ENCODE measurements at regions not wholly inside any gene's neighbourhood (a gene's known extent, or its start where the extent isn't known, plus 50 kb on each side); places are given as distances from the start of the nearest gene placed in this dataset.

DNA sequence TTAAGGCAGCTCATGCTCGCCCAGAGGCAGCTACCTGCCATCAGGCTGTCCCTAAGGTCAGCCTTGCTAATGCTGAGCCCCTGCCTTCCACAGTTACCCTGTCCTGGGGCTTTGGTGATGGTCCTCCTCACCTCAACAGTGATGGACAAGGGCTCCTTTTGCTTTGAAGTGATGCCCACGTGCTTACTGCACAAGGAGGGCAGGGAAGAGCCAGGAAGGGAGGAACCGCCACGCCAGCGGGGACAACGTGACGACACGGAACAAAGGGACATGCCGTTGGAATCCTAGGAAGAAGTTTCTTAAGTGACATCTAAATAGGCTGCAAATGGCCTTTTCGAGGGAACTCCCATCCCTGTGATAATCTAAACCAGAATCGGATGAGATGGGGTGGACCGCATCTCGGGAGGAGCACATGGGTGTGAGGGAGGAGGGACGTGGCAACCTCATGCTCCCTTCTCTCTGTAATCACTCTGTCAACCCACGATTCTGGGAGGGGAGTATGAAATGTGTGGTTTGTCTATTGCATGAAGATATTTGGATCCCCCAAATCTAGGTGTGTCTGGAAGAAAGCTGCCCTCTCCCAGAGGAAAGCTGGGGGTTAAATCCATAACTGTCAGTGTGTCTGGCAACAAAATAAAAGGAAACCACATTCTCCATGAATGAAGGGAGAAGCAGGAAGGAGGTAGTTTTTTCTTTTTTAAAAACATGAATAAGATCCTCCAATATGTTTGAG, 110.9 kb upstream of the IRF2BP2 start:
- no peak overlapping the region for H3K27ac ChIP-seq (ENCODE audit: low read depth, low read length)
- POLR2A ChIA-PET = no interaction called here
- no peaks in the 10 kb centered on the region for H3K79me2 ChIP-seq (ENCODE audit: insufficient read depth, low read length)
- H2AFZ ChIP-seq (ENCODE audit: low read depth, low read length, poor library complexity, severe bottlenecking) = no peak overlapping the region
- ATAC-seq = no peak
- no peaks in the 10 kb centered on the region for H3K9me2 ChIP-seq (ENCODE audit: insufficient read depth)
- H3K9ac ChIP-seq (ENCODE audit: low read length) = no peak overlapping the region
- CTCF ChIA-PET = no interaction called here
- BruUV-seq (replicated peaks) = no TSS peak
- RAD21 ChIA-PET (ENCODE audit: low non-redundant PET in 1 of 2, low total read pairs in 2 of 2, uncharacterized antibody in 2 of 2, unreplicated experiment in 2 of 2) = no interaction called here
- H3K36me3 ChIP-seq (ENCODE audit: control insufficient read depth in 1 of 2, insufficient read depth in 2 of 2, low read length in 2 of 2) = no peaks in the 10 kb centered on the region
- TF ChIP-seq SP1 (IDR thresholded peaks at IDR 0.05; ENCODE audit: low read depth) (no peak), CEBPB (IDR thresholded peaks at IDR 0.05; ENCODE audit: low read depth) (no peak), EGR1 (IDR thresholded peaks at IDR 0.05; ENCODE audit: low read depth) (no peak), SIN3A (IDR thresholded peaks at IDR 0.05; ENCODE audit: low read depth) (no peak), EZH2phosphoT487 (IDR thresholded peaks at IDR 0.05; ENCODE audit: borderline replicate concordance) (no peak), RAD21 (IDR thresholded peaks at IDR 0.05; ENCODE audit: low read depth) (no peak), TCF7L2 (IDR thresholded peaks at IDR 0.05; ENCODE audit: borderline replicate concordance, extremely low read depth, insufficient read depth, insufficient read length) (no peak)
- intact Hi-C loops (cut with micrococcal nuclease) = loop anchor here (5.0 to 10.0 kb wide), 2 partner anchors 226 to 356 kb away; no protein-coding TSS in a partner anchor
- no peaks in the 10 kb centered on the region for H4K20me1 ChIP-seq (ENCODE audit: insufficient read depth)
- no peak for DNase-seq (ENCODE audit: low read depth, low spot score)
- H3K4me2 ChIP-seq (ENCODE audit: low read length) = no peak overlapping the region
- no peak overlapping the region for H3K4me3 ChIP-seq (replicated peaks in 1 of 2; ENCODE audit: low read depth in 1 of 2, low read length in 2 of 2)
- H3K27me3 ChIP-seq (ENCODE audit: insufficient read depth, low read length) = no peaks in the 10 kb centered on the region; the same call in 1 of the 2 replicates
- H3K4me1 ChIP-seq (ENCODE audit: control insufficient read depth in 1 of 2, insufficient read depth in 2 of 2, low read length in 2 of 2) = peaks cover 28 to 44% of the 10 kb centered on the region in 2 experiments
- no peaks in the 10 kb centered on the region for H3K9me3 ChIP-seq (ENCODE audit: control insufficient read depth in 1 of 2, insufficient read depth in 1 of 2, low read depth in 1 of 2, low read length in 2 of 2)

DNA sequence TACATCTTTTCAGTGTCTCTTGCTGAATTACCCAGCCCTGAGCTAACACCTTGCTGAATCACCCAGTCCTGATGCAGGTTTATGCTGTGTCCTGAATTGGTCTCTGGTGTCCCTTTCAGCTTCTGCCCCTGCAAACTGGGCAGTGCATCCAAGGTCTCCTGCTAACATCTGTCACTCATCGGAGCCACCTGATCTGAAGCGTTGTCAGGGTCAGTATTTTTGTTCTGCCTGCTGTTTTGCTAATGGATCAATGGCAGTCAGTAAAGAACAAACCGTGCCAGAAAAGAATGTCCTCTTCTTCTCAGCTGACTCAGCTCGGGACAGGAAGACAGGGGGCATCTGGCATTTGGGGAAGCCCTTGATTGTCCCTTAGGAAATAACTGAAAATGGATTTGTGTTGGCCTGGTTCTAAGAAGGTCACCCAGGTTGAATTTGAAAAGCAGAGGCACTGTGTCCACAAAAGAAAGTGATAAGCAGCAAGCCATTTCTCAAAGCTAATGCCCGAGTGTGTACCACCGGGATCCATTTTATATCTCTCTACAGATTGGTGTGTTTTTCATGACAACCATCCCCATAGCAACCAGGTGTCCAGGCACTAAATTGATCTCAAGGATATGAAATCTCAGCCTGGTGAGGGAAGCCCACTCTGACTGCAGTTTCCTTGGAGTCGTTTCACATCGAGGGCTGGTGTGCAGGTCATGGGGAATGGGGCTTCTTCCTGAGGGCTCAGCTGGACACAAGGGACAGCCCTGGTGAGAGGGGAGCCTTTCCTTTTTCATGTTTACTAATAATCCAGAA, 109.7 kb upstream of the IRF2BP2 start:
- no peaks in the 10 kb centered on the region for H4K20me1 ChIP-seq (ENCODE audit: insufficient read depth)
- H3K79me2 ChIP-seq (ENCODE audit: insufficient read depth, low read length) = no peaks in the 10 kb centered on the region
- H3K9ac ChIP-seq (ENCODE audit: low read length) = no peak overlapping the region
- no peak overlapping the region for H3K4me3 ChIP-seq (replicated peaks in 1 of 2; ENCODE audit: low read depth in 1 of 2, low read length in 2 of 2)
- BruUV-seq (replicated peaks) = no TSS peak
- no peak overlapping the region for H2AFZ ChIP-seq (ENCODE audit: low read depth, low read length, poor library complexity, severe bottlenecking)
- CTCF ChIA-PET = no interaction called here
- H3K4me2 ChIP-seq (ENCODE audit: low read length) = no peak overlapping the region
- no peak overlapping the region for H3K27ac ChIP-seq (ENCODE audit: low read depth, low read length)
- H3K4me1 ChIP-seq (ENCODE audit: control insufficient read depth in 1 of 2, insufficient read depth in 2 of 2, low read length in 2 of 2) = peaks cover 16 to 32% of the 10 kb centered on the region in 2 experiments
- DNase-seq (ENCODE audit: low read depth, low spot score) (no peak), ATAC-seq (no peak)
- TF ChIP-seq POLR2AphosphoS5 (IDR thresholded peaks at IDR 0.05; ENCODE audit: low read depth, low read length) (no peak), ZFX (IDR thresholded peaks at IDR 0.05) (no peak), ZBTB33 (IDR thresholded peaks at IDR 0.05; ENCODE audit: extremely low read depth, insufficient replicate concordance, low read length) (no peak), EZH2phosphoT487 (IDR thresholded peaks at IDR 0.05; ENCODE audit: borderline replicate concordance) (no peak), RAD21 (IDR thresholded peaks at IDR 0.05; ENCODE audit: low read depth) (no peak), TCF7L2 (IDR thresholded peaks at IDR 0.05; ENCODE audit: borderline replicate concordance, extremely low read depth, insufficient read depth, insufficient read length) (no peak), ZNF274 (IDR thresholded peaks at IDR 0.05; ENCODE audit: low read depth, low read length) (no peak), SIN3A (IDR thresholded peaks at IDR 0.05; ENCODE audit: low read depth) (no peak), CEBPB (IDR thresholded peaks at IDR 0.05; ENCODE audit: low read depth) (no peak), JUND (IDR thresholded peaks at IDR 0.05) (no peak), CTCF (IDR thresholded peaks at IDR 0.05 in 2 of 3, conservative IDR thresholded peaks at IDR 0.05 in 1 of 3; ENCODE audit: borderline replicate concordance in 1 of 3, insufficient read depth in 1 of 3, low read depth in 2 of 3, low read length in 2 of 3) (no peak)
- intact Hi-C loops (cut with micrococcal nuclease) = loop anchor here (5.0 to 10.0 kb wide), 2 partner anchors 225 to 358 kb away; no protein-coding TSS in a partner anchor
- H3K36me3 ChIP-seq (ENCODE audit: control insufficient read depth in 1 of 2, insufficient read depth in 2 of 2, low read length in 2 of 2) = no peaks in the 10 kb centered on the region
- no peaks in the 10 kb centered on the region for H3K9me2 ChIP-seq (ENCODE audit: insufficient read depth)
- no peaks in the 10 kb centered on the region for H3K9me3 ChIP-seq (ENCODE audit: control insufficient read depth in 1 of 2, insufficient read depth in 1 of 2, low read depth in 1 of 2, low read length in 2 of 2)
- POLR2A ChIA-PET = no interaction called here
- H3K27me3 ChIP-seq (ENCODE audit: insufficient read depth, low read length) = no peaks in the 10 kb centered on the region; the same call in 1 of the 2 replicates
- RAD21 ChIA-PET (ENCODE audit: low non-redundant PET in 1 of 2, low total read pairs in 2 of 2, uncharacterized antibody in 2 of 2, unreplicated experiment in 2 of 2) = no interaction called here
